ENCODE measurements at regions not wholly inside any gene's neighbourhood (a gene's known extent, or its start where the extent isn't known, plus 50 kb on each side); places are given as distances from the start of the nearest gene placed in this dataset.

GRCh38 chr5:109917154-109917546 is 227.4 kb downstream of the MAN2A1 start:
- H3K36me3 ChIP-seq (ENCODE audit: control insufficient read depth in 4 of 4, insufficient read depth in 4 of 4, low read length in 3 of 4) = no peaks in the 10 kb centered on the region
- no peak for DNase-seq
- H3K9me3 ChIP-seq (ENCODE audit: control extremely low read depth in 1 of 5, control insufficient read depth in 4 of 5, insufficient read depth in 2 of 5, low read depth in 1 of 5, low read length in 4 of 5) = peaks cover 0 to 4% (median 0%) of the 10 kb centered on the region in 5 experiments
- H3K4me1 ChIP-seq (ENCODE audit: control extremely low read depth in 1 of 4, control insufficient read depth in 4 of 4, insufficient read depth in 4 of 4, low read length in 3 of 4) = no peaks in the 10 kb centered on the region
- 95% methylated on average over 3 of the region's 4 CpGs for WGBS (ENCODE audit: insufficient coverage)
- no peaks in the 10 kb centered on the region for H3K27me3 ChIP-seq (replicated peaks in 2 of 5; ENCODE audit: control insufficient read depth in 4 of 5, insufficient read depth in 5 of 5, low read length in 4 of 5)
- no peak overlapping the region for H3K4me3 ChIP-seq (ENCODE audit: control insufficient read depth in 1 of 7, extremely low read depth in 1 of 7, insufficient read depth in 4 of 7, low read depth in 2 of 7, low read length in 6 of 7)
- ChIA-PET POLR2A (no interaction called here), CTCF (interaction anchor here (1.0 kb wide), 1 partner anchor 88 kb away, joined by 3 read pairs; no protein-coding TSS in a partner anchor)
- H3K27ac ChIP-seq (ENCODE audit: insufficient read depth in 1 of 2, low read depth in 1 of 2, low read length in 2 of 2, poor library complexity in 1 of 2, severe bottlenecking in 2 of 2) = no peak overlapping the region

GRCh38 chr5:109917966-109918365 is 228.2 kb downstream of the MAN2A1 start:
- POLR2A ChIA-PET = no interaction called here
- DNase-seq = no peak

GRCh38 chr5:109920736-109921135 is 231.0 kb downstream of the MAN2A1 start:
- CTCF ChIA-PET = no interaction called here
- POLR2A ChIA-PET = no interaction called here
- WGBS (ENCODE audit: insufficient coverage) = 89% methylated on average over 3 of the region's 4 CpGs

More at GRCh38 chr5:109917966-109918365, 228.2 kb downstream of the MAN2A1 start:
- H3K9me3 ChIP-seq (ENCODE audit: control extremely low read depth in 1 of 5, control insufficient read depth in 4 of 5, insufficient read depth in 2 of 5, low read depth in 1 of 5, low read length in 4 of 5) = peaks cover 0 to 4% (median 0%) of the 10 kb centered on the region in 5 experiments
- no peaks in the 10 kb centered on the region for H3K36me3 ChIP-seq (ENCODE audit: control insufficient read depth in 4 of 4, insufficient read depth in 4 of 4, low read length in 3 of 4)
- H3K27me3 ChIP-seq (replicated peaks in 2 of 5; ENCODE audit: control insufficient read depth in 4 of 5, insufficient read depth in 5 of 5, low read length in 4 of 5) = no peaks in the 10 kb centered on the region
- CTCF ChIA-PET = no interaction called here
- H3K4me3 ChIP-seq (ENCODE audit: control insufficient read depth in 1 of 7, extremely low read depth in 1 of 7, insufficient read depth in 4 of 7, low read depth in 2 of 7, low read length in 6 of 7) = no peak overlapping the region
- no peak overlapping the region for H3K27ac ChIP-seq (ENCODE audit: insufficient read depth in 1 of 2, low read depth in 1 of 2, low read length in 2 of 2, poor library complexity in 1 of 2, severe bottlenecking in 2 of 2)
- WGBS (ENCODE audit: insufficient coverage) = 92% methylated on average over 4 of the region's 4 CpGs
- H3K4me1 ChIP-seq (ENCODE audit: control extremely low read depth in 1 of 4, control insufficient read depth in 4 of 4, insufficient read depth in 4 of 4, low read length in 3 of 4) = no peaks in the 10 kb centered on the region

GRCh38 chr5:109921735-109922380 is 232.1 kb downstream of the MAN2A1 start:
- CTCF ChIA-PET = interaction anchor here (1.0 kb wide), 1 partner anchor 18 kb away, joined by 3 read pairs; no protein-coding TSS in a partner anchor
- no peaks in the 10 kb centered on the region for H3K4me1 ChIP-seq (ENCODE audit: control extremely low read depth in 1 of 4, control insufficient read depth in 4 of 4, insufficient read depth in 4 of 4, low read length in 3 of 4)
- no peak for DNase-seq
- H3K27ac ChIP-seq (ENCODE audit: insufficient read depth in 1 of 2, low read depth in 1 of 2, low read length in 2 of 2, poor library complexity in 1 of 2, severe bottlenecking in 2 of 2) = no peak overlapping the region
- H3K27me3 ChIP-seq (replicated peaks in 2 of 5; ENCODE audit: control insufficient read depth in 4 of 5, insufficient read depth in 5 of 5, low read length in 4 of 5) = peaks cover 0 to 2% (median 0%) of the 10 kb centered on the region in 5 experiments
- POLR2A ChIA-PET = interaction anchor here (0.6 kb wide), 1 partner anchor 1028 kb away, joined by 3 read pairs; no protein-coding TSS in a partner anchor
- peaks cover 0 to 4% (median 0%) of the 10 kb centered on the region in 5 experiments for H3K9me3 ChIP-seq (ENCODE audit: control extremely low read depth in 1 of 5, control insufficient read depth in 4 of 5, insufficient read depth in 2 of 5, low read depth in 1 of 5, low read length in 4 of 5)
- 91% methylated on average over 3 of the region's 5 CpGs for WGBS (ENCODE audit: insufficient coverage)
- no peaks in the 10 kb centered on the region for H3K36me3 ChIP-seq (ENCODE audit: control insufficient read depth in 4 of 4, insufficient read depth in 4 of 4, low read length in 3 of 4)
- no peak overlapping the region for H3K4me3 ChIP-seq (ENCODE audit: control insufficient read depth in 1 of 7, extremely low read depth in 1 of 7, insufficient read depth in 4 of 7, low read depth in 2 of 7, low read length in 6 of 7)

More at GRCh38 chr5:109920736-109921135, 231.0 kb downstream of the MAN2A1 start:
- Histone ChIP-seq H3K27me3 (replicated peaks in 2 of 5; ENCODE audit: control insufficient read depth in 4 of 5, insufficient read depth in 5 of 5, low read length in 4 of 5) (peaks cover 0 to 2% (median 0%) of the 10 kb centered on the region in 5 experiments), H3K27ac (ENCODE audit: insufficient read depth in 1 of 2, low read depth in 1 of 2, low read length in 2 of 2, poor library complexity in 1 of 2, severe bottlenecking in 2 of 2) (no peak overlapping the region), H3K4me3 (ENCODE audit: control insufficient read depth in 1 of 7, extremely low read depth in 1 of 7, insufficient read depth in 4 of 7, low read depth in 2 of 7, low read length in 6 of 7) (no peak overlapping the region), H3K9me3 (ENCODE audit: control extremely low read depth in 1 of 5, control insufficient read depth in 4 of 5, insufficient read depth in 2 of 5, low read depth in 1 of 5, low read length in 4 of 5) (peaks cover 0 to 4% (median 0%) of the 10 kb centered on the region in 5 experiments), H3K4me1 (ENCODE audit: control extremely low read depth in 1 of 4, control insufficient read depth in 4 of 4, insufficient read depth in 4 of 4, low read length in 3 of 4) (no peaks in the 10 kb centered on the region), H3K36me3 (ENCODE audit: control insufficient read depth in 4 of 4, insufficient read depth in 4 of 4, low read length in 3 of 4) (no peaks in the 10 kb centered on the region)
- DNase-seq = no peak

GRCh38 chr5:109922381-109922995 is 232.8 kb downstream of the MAN2A1 start:
- peaks cover 0 to 4% (median 0%) of the 10 kb centered on the region in 5 experiments for H3K9me3 ChIP-seq (ENCODE audit: control extremely low read depth in 1 of 5, control insufficient read depth in 4 of 5, insufficient read depth in 2 of 5, low read depth in 1 of 5, low read length in 4 of 5)
- no peak for DNase-seq
- H3K27ac ChIP-seq (ENCODE audit: insufficient read depth in 1 of 2, low read depth in 1 of 2, low read length in 2 of 2, poor library complexity in 1 of 2, severe bottlenecking in 2 of 2) = no peak overlapping the region
- no peaks in the 10 kb centered on the region for H3K4me1 ChIP-seq (ENCODE audit: control extremely low read depth in 1 of 4, control insufficient read depth in 4 of 4, insufficient read depth in 4 of 4, low read length in 3 of 4)
- ChIA-PET CTCF (interaction anchor here (0.6 to 1.0 kb wide), 2 partner anchors 17 to 303 kb away, joined by 3 read pairs; no protein-coding TSS in a partner anchor), POLR2A (interaction anchor here (0.6 kb wide), 1 partner anchor 1028 kb away, joined by 3 read pairs; no protein-coding TSS in a partner anchor)
- H3K36me3 ChIP-seq (ENCODE audit: control insufficient read depth in 4 of 4, insufficient read depth in 4 of 4, low read length in 3 of 4) = no peaks in the 10 kb centered on the region
- WGBS (ENCODE audit: insufficient coverage) = 89% methylated on average over 6 of the region's 6 CpGs
- no peak overlapping the region for H3K4me3 ChIP-seq (ENCODE audit: control insufficient read depth in 1 of 7, extremely low read depth in 1 of 7, insufficient read depth in 4 of 7, low read depth in 2 of 7, low read length in 6 of 7)
- H3K27me3 ChIP-seq (replicated peaks in 2 of 5; ENCODE audit: control insufficient read depth in 4 of 5, insufficient read depth in 5 of 5, low read length in 4 of 5) = peaks cover 0 to 2% (median 0%) of the 10 kb centered on the region in 5 experiments

- Histone ChIP-seq H3K4me3 (ENCODE audit: control insufficient read depth in 1 of 7, extremely low read depth in 1 of 7, insufficient read depth in 4 of 7, low read depth in 2 of 7, low read length in 6 of 7) (no peak overlapping the region), H3K4me1 (ENCODE audit: control extremely low read depth in 1 of 4, control insufficient read depth in 4 of 4, insufficient read depth in 4 of 4, low read length in 3 of 4) (no peaks in the 10 kb centered on the region), H3K36me3 (ENCODE audit: control insufficient read depth in 4 of 4, insufficient read depth in 4 of 4, low read length in 3 of 4) (no peaks in the 10 kb centered on the region), H3K27me3 (replicated peaks in 2 of 5; ENCODE audit: control insufficient read depth in 4 of 5, insufficient read depth in 5 of 5, low read length in 4 of 5) (peaks cover 0 to 2% (median 0%) of the 10 kb centered on the region in 5 experiments), H3K9me3 (ENCODE audit: control extremely low read depth in 1 of 5, control insufficient read depth in 4 of 5, insufficient read depth in 2 of 5, low read depth in 1 of 5, low read length in 4 of 5) (peaks cover 0 to 4% (median 0%) of the 10 kb centered on the region in 5 experiments), H3K27ac (ENCODE audit: insufficient read depth in 1 of 2, low read depth in 1 of 2, low read length in 2 of 2, poor library complexity in 1 of 2, severe bottlenecking in 2 of 2) (no peak overlapping the region)
- WGBS (ENCODE audit: insufficient coverage) = 89% methylated on average over 1 of the region's 1 CpG
- DNase-seq = no peak
- ChIA-PET CTCF (no interaction called here), POLR2A (no interaction called here)
These were observed 233.5 kb downstream of the MAN2A1 start for GRCh38 chr5:109923205-109923604.
